ENCODE measurements at regions not wholly inside any gene's neighbourhood (a gene's known extent, or its start where the extent isn't known, plus 50 kb on each side); places are given as distances from the start of the nearest gene placed in this dataset.
"Not testable (repeated sequence)": the region's sequence is repeated elsewhere in the genome, so short reads cannot be mapped to it uniquely, and the experiment has no call there.

- Mint-ChIP-seq H3K27ac (no peak overlapping the region), H3K36me3 (no peaks in the 10 kb centered on the region), H3K9me3 (peaks cover 0 to 5% (median 0%) of the 10 kb centered on the region in 7 donors), H3K4me1 (no peaks in the 10 kb centered on the region), H3K4me3 (no peak overlapping the region), H3K27me3 (no peaks in the 10 kb centered on the region)
- DNase-seq, result no peak
- H3K27ac ChIP-seq (ENCODE audit: insufficient read depth, low read length, poor library complexity, severe bottlenecking), result no peak overlapping the region
- no peaks in the 10 kb centered on the region for H3K36me3 ChIP-seq (ENCODE audit: control insufficient read depth, insufficient read depth, low read length)
- no peaks in the 10 kb centered on the region for H3K27me3 ChIP-seq (ENCODE audit: control insufficient read depth, insufficient read depth, low read length)
- no peak overlapping the region for H3K4me3 ChIP-seq (ENCODE audit: low read depth, low read length)
- no peaks in the 10 kb centered on the region for H3K4me1 ChIP-seq (ENCODE audit: control insufficient read depth, insufficient read depth, low read length, poor library complexity, severe bottlenecking)
- ATAC-seq (ENCODE audit: low read depth in 2 of 2), result no peak
- H3K9me3 ChIP-seq (ENCODE audit: control insufficient read depth in 2 of 2, low read length in 2 of 2), result no peaks in the 10 kb centered on the region
Measured at GRCh38 chr1:194786027-194786426, 1599.6 kb upstream of the B3GALT2 start.

- Mint-ChIP-seq H3K27ac (no peak overlapping the region), H3K4me1 (no peaks in the 10 kb centered on the region), H3K9me3 (peaks cover 0 to 24% (median 2%) of the 10 kb centered on the region in 7 donors), H3K27me3 (no peaks in the 10 kb centered on the region), H3K36me3 (no peaks in the 10 kb centered on the region), H3K4me3 (no peak overlapping the region)
- Histone ChIP-seq H3K9me3 (ENCODE audit: control insufficient read depth in 2 of 2, low read length in 2 of 2) (no peaks in the 10 kb centered on the region), H3K27ac (ENCODE audit: insufficient read depth, low read length, poor library complexity, severe bottlenecking) (no peak overlapping the region), H3K36me3 (ENCODE audit: control insufficient read depth, insufficient read depth, low read length) (no peaks in the 10 kb centered on the region), H3K4me3 (ENCODE audit: low read depth, low read length) (no peak overlapping the region), H3K4me1 (ENCODE audit: control insufficient read depth, insufficient read depth, low read length, poor library complexity, severe bottlenecking) (no peaks in the 10 kb centered on the region), H3K27me3 (ENCODE audit: control insufficient read depth, insufficient read depth, low read length) (no peaks in the 10 kb centered on the region)
- DNase-seq (no peak), ATAC-seq (ENCODE audit: low read depth in 2 of 2) (no peak)
Measured at GRCh38 chr1:194776657-194777056, 1590.2 kb upstream of the B3GALT2 start.

DNA sequence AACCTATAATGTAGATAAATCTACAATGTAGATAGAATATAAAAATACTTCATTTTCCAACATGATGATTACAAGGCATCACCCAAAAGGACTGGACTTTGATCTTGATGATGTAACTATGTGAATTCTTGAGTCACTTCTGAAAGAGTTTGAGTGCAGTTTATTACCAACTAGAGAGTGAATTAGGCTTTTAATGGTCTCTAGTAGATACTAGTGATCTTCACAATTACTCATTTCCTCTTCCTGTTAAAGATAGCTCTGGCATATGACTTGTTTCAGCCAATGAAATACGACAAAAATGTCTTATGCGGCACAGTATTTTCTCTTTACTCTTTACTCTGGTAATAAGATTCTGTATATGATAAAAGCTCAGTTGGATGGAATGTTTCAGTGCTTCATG, 1588.1 kb upstream of the B3GALT2 start:
- no peaks in the 10 kb centered on the region for H3K36me3 Mint-ChIP-seq
- H3K27ac Mint-ChIP-seq, result no peak overlapping the region
- no peak for ATAC-seq (ENCODE audit: low read depth in 2 of 2)
- Histone ChIP-seq H3K27me3 (ENCODE audit: control insufficient read depth, insufficient read depth, low read length) (no peaks in the 10 kb centered on the region), H3K9me3 (ENCODE audit: control insufficient read depth in 2 of 2, low read length in 2 of 2) (no peaks in the 10 kb centered on the region), H3K36me3 (ENCODE audit: control insufficient read depth, insufficient read depth, low read length) (no peaks in the 10 kb centered on the region), H3K27ac (ENCODE audit: insufficient read depth, low read length, poor library complexity, severe bottlenecking) (no peak overlapping the region), H3K4me3 (ENCODE audit: low read depth, low read length) (no peak overlapping the region), H3K4me1 (ENCODE audit: control insufficient read depth, insufficient read depth, low read length, poor library complexity, severe bottlenecking) (no peaks in the 10 kb centered on the region)
- H3K27me3 Mint-ChIP-seq, result no peaks in the 10 kb centered on the region
- H3K9me3 Mint-ChIP-seq, result peaks cover 0 to 17% (median 0%) of the 10 kb centered on the region in 7 donors
- no peaks in the 10 kb centered on the region for H3K4me1 Mint-ChIP-seq
- no peak overlapping the region for H3K4me3 Mint-ChIP-seq
- DNase-seq, result no peak

- DNase-seq (no peak), ATAC-seq (ENCODE audit: low read depth in 2 of 2) (no peak)
- Histone ChIP-seq H3K27ac (ENCODE audit: insufficient read depth, low read length, poor library complexity, severe bottlenecking) (no peak overlapping the region), H3K9me3 (ENCODE audit: control insufficient read depth in 2 of 2, low read length in 2 of 2) (no peaks in the 10 kb centered on the region), H3K36me3 (ENCODE audit: control insufficient read depth, insufficient read depth, low read length) (no peaks in the 10 kb centered on the region), H3K4me1 (ENCODE audit: control insufficient read depth, insufficient read depth, low read length, poor library complexity, severe bottlenecking) (no peaks in the 10 kb centered on the region), H3K27me3 (ENCODE audit: control insufficient read depth, insufficient read depth, low read length) (no peaks in the 10 kb centered on the region), H3K4me3 (ENCODE audit: low read depth, low read length) (no peak overlapping the region)
- no peaks in the 10 kb centered on the region for H3K4me1 Mint-ChIP-seq
- no peak overlapping the region for H3K4me3 Mint-ChIP-seq
- no peak overlapping the region for H3K27ac Mint-ChIP-seq
- no peaks in the 10 kb centered on the region for H3K36me3 Mint-ChIP-seq
- H3K27me3 Mint-ChIP-seq, result no peaks in the 10 kb centered on the region
- peaks cover 0 to 8% (median 2%) of the 10 kb centered on the region in 7 donors for H3K9me3 Mint-ChIP-seq
Measured at GRCh38 chr1:194755241-194755994, 1569.0 kb upstream of the B3GALT2 start.

DNA sequence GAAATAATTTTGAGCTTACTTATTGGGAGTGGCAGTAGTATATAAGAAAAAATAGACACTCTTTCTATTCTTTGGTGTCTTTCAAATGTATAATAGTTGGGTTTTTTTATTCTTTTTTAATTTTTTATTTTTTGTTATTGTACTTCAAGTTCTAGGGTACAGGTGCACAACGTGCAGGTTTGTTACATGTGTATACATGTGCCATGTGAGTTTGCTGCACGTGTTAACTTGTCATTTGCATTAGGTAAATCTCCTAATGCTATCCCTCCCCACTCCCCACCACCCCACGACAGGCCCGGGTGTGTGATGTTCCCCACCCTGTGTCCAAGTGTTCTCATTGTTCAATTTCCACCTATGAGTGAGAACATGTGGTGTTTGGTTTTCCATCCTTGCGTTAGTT, 1552.4 kb upstream of the B3GALT2 start:
- not testable (repeated sequence) for H3K9me3 Mint-ChIP-seq; H3K9me3 ChIP-seq (ENCODE audit: control insufficient read depth in 2 of 2, low read length in 2 of 2)

GRCh38 chr1:194734970-194735369, 1548.6 kb upstream of the B3GALT2 start:
- DNase-seq (no peak), ATAC-seq (ENCODE audit: low read depth in 2 of 2) (no peak)
- Histone ChIP-seq H3K36me3 (ENCODE audit: control insufficient read depth, insufficient read depth, low read length) (no peaks in the 10 kb centered on the region), H3K4me1 (ENCODE audit: control insufficient read depth, insufficient read depth, low read length, poor library complexity, severe bottlenecking) (no peaks in the 10 kb centered on the region), H3K9me3 (ENCODE audit: control insufficient read depth in 2 of 2, low read length in 2 of 2) (no peaks in the 10 kb centered on the region), H3K4me3 (ENCODE audit: low read depth, low read length) (no peak overlapping the region), H3K27me3 (ENCODE audit: control insufficient read depth, insufficient read depth, low read length) (no peaks in the 10 kb centered on the region), H3K27ac (ENCODE audit: insufficient read depth, low read length, poor library complexity, severe bottlenecking) (no peak overlapping the region)
- Mint-ChIP-seq H3K36me3 (no peaks in the 10 kb centered on the region), H3K27ac (no peak overlapping the region), H3K27me3 (no peaks in the 10 kb centered on the region), H3K4me3 (no peak overlapping the region), H3K4me1 (no peaks in the 10 kb centered on the region), H3K9me3 (peaks cover 0 to 3% (median 0%) of the 10 kb centered on the region in 7 donors)

More for the DNA sequence above, 1552.4 kb upstream of the B3GALT2 start:
- not testable (repeated sequence) for H3K27ac Mint-ChIP-seq; ATAC-seq (ENCODE audit: low read depth in 2 of 2); H3K36me3 Mint-ChIP-seq; H3K27me3 ChIP-seq (ENCODE audit: control insufficient read depth, insufficient read depth, low read length); H3K27me3 Mint-ChIP-seq; H3K4me1 Mint-ChIP-seq; H3K4me1 ChIP-seq (ENCODE audit: control insufficient read depth, insufficient read depth, low read length, poor library complexity, severe bottlenecking); H3K27ac ChIP-seq (ENCODE audit: insufficient read depth, low read length, poor library complexity, severe bottlenecking); H3K4me3 ChIP-seq (ENCODE audit: low read depth, low read length); H3K4me3 Mint-ChIP-seq; DNase-seq; H3K36me3 ChIP-seq (ENCODE audit: control insufficient read depth, insufficient read depth, low read length)

DNA sequence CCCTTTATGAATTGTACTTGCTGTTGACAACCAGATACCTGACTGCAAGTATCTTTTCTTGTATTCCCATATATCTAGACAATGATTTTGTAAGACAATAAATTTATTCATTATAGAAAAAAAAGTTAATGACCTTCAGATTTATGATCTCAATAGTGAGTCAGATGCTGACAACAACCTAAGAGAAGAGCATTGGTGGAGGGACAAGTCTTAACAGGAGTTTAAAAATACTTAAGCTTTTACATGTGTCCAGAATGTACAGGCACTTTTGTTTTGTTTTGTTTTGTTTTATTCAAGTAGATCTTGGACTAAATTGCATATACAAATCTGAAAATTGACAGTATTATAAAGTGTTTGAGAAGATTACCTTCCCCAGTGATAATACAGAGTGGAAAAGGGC, 1544.6 kb upstream of the B3GALT2 start:
- H3K27ac ChIP-seq (ENCODE audit: insufficient read depth, low read length, poor library complexity, severe bottlenecking), result no peak overlapping the region
- no peak overlapping the region for H3K4me3 ChIP-seq (ENCODE audit: low read depth, low read length)
- Mint-ChIP-seq H3K4me3 (no peak overlapping the region), H3K27ac (no peak overlapping the region), H3K27me3 (no peaks in the 10 kb centered on the region), H3K9me3 (peaks cover 0 to 1% (median 0%) of the 10 kb centered on the region in 7 donors), H3K4me1 (no peaks in the 10 kb centered on the region), H3K36me3 (no peaks in the 10 kb centered on the region)
- no peaks in the 10 kb centered on the region for H3K4me1 ChIP-seq (ENCODE audit: control insufficient read depth, insufficient read depth, low read length, poor library complexity, severe bottlenecking)
- no peaks in the 10 kb centered on the region for H3K9me3 ChIP-seq (ENCODE audit: control insufficient read depth in 2 of 2, low read length in 2 of 2)
- no peaks in the 10 kb centered on the region for H3K36me3 ChIP-seq (ENCODE audit: control insufficient read depth, insufficient read depth, low read length)
- DNase-seq (no peak), ATAC-seq (ENCODE audit: low read depth in 2 of 2) (no peak)
- H3K27me3 ChIP-seq (ENCODE audit: control insufficient read depth, insufficient read depth, low read length), result no peaks in the 10 kb centered on the region

GRCh38 chr1:194730304-194730703, 1543.9 kb upstream of the B3GALT2 start:
- H3K4me1 ChIP-seq (ENCODE audit: control insufficient read depth, insufficient read depth, low read length, poor library complexity, severe bottlenecking), result no peaks in the 10 kb centered on the region
- H3K9me3 Mint-ChIP-seq, result peaks cover 0 to 1% (median 0%) of the 10 kb centered on the region in 7 donors
- no peak overlapping the region for H3K4me3 ChIP-seq (ENCODE audit: low read depth, low read length)
- H3K9me3 ChIP-seq (ENCODE audit: control insufficient read depth in 2 of 2, low read length in 2 of 2), result no peaks in the 10 kb centered on the region
- H3K4me3 Mint-ChIP-seq, result no peak overlapping the region
- no peak overlapping the region for H3K27ac Mint-ChIP-seq
- H3K4me1 Mint-ChIP-seq, result no peaks in the 10 kb centered on the region
- no peaks in the 10 kb centered on the region for H3K36me3 Mint-ChIP-seq
- no peaks in the 10 kb centered on the region for H3K36me3 ChIP-seq (ENCODE audit: control insufficient read depth, insufficient read depth, low read length)
- no peak for DNase-seq
- H3K27me3 Mint-ChIP-seq, result no peaks in the 10 kb centered on the region
- no peak overlapping the region for H3K27ac ChIP-seq (ENCODE audit: insufficient read depth, low read length, poor library complexity, severe bottlenecking)
- no peaks in the 10 kb centered on the region for H3K27me3 ChIP-seq (ENCODE audit: control insufficient read depth, insufficient read depth, low read length)
- no peak for ATAC-seq (ENCODE audit: low read depth in 2 of 2)

All from CD4-positive, CD25-positive, alpha-beta regulatory T cell (primary cell).